ENCODE measurements at regions not wholly inside any gene's neighbourhood (a gene's known extent, or its start where the extent isn't known, plus 50 kb on each side); places are given as distances from the start of the nearest gene placed in this dataset.

- no peak for DNase-seq (ENCODE audit: low read depth in 2 of 2)
Observed at GRCh38 chr5:77948476-77948875, 172.3 kb upstream of the TBCA start.

- DNase-seq (ENCODE audit: low read depth in 2 of 2) = no peak
Observed at GRCh38 chr5:77947041-77947428, 170.9 kb upstream of the TBCA start.

DNA sequence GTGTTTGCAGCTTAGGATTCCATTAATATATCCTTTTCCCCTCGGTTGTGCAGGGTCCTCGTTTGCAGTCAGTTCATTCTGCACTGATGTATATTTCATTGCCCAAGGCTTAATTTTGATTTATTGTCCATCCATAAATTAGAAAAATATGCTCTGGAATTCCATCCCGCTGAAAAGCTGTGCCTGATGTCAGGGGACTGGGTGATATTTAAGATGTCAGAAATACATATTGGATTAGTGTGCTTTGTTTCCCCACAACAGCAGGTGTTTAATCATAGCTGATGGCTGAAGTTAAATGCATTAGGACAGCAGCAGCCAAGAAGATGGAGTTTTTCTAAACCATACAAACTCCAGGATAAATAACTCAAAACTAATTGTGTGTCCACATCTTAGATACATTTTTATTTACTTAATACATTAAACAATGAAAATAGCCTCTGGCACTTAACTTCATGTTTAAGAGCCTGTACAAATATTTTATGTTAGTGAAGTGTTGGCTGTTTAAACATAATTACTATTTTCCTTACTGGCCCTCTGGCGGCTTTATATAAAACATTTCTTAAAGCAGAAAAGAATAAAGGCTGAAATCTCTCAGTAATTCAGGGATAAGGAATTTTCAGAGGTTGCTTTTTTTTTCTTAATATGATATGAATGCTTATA, 170.4 kb upstream of the TBCA start:
- no peak for DNase-seq (ENCODE audit: low read depth in 2 of 2)

GRCh38 chr5:77945874-77946273, 169.7 kb upstream of the TBCA start:
- no peak for DNase-seq (ENCODE audit: low read depth in 2 of 2)

GRCh38 chr5:77944757-77945340, 168.7 kb upstream of the TBCA start:
- DNase-seq (ENCODE audit: low read depth in 2 of 2) = no peak

GRCh38 chr5:77943851-77944250, 167.7 kb upstream of the TBCA start:
- DNase-seq (ENCODE audit: low read depth in 2 of 2) = no peak

GRCh38 chr5:77942578-77943239, 166.6 kb upstream of the TBCA start:
- DNase-seq (ENCODE audit: low read depth in 2 of 2) = no peak

DNA sequence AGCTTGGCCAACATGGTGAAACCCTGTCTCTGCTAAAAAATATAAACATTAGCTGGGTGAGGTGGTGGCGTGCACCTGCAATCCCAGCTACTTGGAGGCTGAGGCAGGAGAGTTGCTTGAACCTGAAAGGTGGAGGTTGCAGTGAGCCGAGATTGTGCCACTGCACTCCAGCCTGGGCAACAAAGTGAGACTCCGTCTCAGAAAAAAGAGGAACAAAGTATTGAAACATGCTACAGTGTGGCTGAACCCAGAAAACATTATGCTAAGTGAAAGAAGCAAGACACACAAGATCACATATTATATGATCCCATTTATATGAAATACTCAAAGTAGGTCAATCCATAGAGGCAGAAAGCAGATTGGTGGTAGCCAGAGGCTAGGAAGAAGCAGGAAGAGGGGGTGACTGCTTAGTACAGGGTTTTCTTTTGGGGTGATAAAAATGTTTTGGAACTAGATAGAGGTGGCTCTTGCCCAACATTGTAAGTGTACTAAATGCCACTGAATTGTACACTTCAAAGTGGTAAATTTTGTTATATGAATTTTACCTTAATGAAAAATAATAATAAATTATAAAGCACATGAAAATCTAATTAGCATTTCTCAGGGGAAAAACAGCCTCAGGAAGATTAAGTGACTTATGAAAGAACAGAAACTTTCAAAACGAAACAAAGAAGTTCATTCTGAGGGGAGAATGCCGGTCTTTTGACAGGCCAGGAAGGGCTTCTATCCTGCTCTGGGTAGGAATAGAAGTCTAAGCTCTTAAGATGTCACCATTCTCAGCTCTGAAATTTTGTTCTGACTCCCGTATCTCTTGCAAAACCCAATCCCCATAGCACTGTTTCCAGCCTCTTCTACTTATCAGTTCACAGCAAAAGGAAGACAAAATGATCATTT, 161.1 kb upstream of the TBCA start:
- DNase-seq (ENCODE audit: low read depth in 2 of 2) = no peak

DNA sequence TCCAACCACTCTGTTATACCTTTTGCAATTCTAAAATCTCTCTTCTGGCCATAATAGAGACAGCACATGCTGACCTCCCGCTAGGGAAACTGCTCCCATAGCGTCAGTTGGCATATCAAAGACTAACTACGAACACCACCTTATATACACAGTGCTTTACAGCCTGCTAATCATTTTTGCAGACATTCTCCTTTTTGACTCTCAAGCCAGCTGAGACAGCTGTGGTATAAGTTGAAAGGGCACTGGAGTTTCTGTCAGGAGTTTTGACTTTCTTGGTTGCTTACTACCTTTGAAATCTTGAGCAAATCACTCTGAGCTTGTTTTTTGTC, 160.2 kb upstream of the TBCA start:
- DNase-seq (ENCODE audit: low read depth in 2 of 2) = no peak

GRCh38 chr5:77935506-77936364, 159.6 kb upstream of the TBCA start:
- DNase-seq (ENCODE audit: low read depth in 2 of 2) = peak in 1 of 2 donors; percentile 12

GRCh38 chr5:77928776-77929300, 152.7 kb upstream of the TBCA start:
- DNase-seq (ENCODE audit: low read depth in 2 of 2) = no peak

- DNase-seq (ENCODE audit: low read depth in 2 of 2) = no peak
Observed at GRCh38 chr5:77926337-77926736, 150.2 kb upstream of the TBCA start.

- DNase-seq (ENCODE audit: low read depth in 2 of 2) = no peak
Observed at GRCh38 chr5:77925503-77925902, 149.4 kb upstream of the TBCA start.

- no peak for DNase-seq (ENCODE audit: low read depth in 2 of 2)
Observed at GRCh38 chr5:77924081-77924480, 147.9 kb upstream of the TBCA start.

- no peak for DNase-seq (ENCODE audit: low read depth in 2 of 2)
Observed at GRCh38 chr5:77923666-77924065, 147.5 kb upstream of the TBCA start.

- no peak for DNase-seq (ENCODE audit: low read depth in 2 of 2)
Observed at GRCh38 chr5:77921094-77921768, 145.1 kb upstream of the TBCA start.

- no peak for DNase-seq (ENCODE audit: low read depth in 2 of 2)
Observed at GRCh38 chr5:77920359-77921058, 144.4 kb upstream of the TBCA start.

GRCh38 chr5:77915346-77915745, 139.2 kb upstream of the TBCA start:
- no peak for DNase-seq (ENCODE audit: low read depth in 2 of 2)

- DNase-seq (ENCODE audit: low read depth in 2 of 2) = no peak
Observed at GRCh38 chr5:77912721-77913120, 136.6 kb upstream of the TBCA start.

DNA sequence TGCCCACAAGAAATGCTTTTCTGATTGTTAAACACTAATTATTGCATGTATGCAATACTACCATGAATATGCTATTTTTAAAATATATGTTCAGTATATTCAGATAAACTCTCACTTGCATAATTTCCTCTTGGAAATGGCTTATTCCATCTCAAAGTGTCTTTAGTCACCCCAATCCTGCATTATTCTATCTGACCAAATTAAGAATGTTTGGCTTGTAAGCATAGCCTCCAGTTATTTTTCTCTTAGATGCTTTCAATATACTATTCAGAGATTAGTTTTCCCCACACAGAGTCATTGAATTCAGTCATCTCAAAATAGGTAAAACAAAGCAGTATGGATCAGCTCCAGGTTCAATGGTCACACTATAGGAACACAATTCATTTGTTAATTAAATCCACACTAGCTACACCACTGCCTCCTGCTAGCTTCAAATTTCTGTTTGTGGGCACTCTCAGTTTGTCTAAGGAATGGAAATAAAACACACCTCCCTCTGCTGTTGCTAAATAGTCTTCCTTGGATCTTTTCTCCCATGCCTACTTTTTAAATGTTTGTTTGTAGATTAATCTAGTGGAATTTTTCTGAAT, 134.6 kb upstream of the TBCA start:
- no peak for DNase-seq (ENCODE audit: low read depth in 2 of 2)

Measured in stimulated activated CD4-positive, alpha-beta T cell treated with anti-CD3 and anti-CD28 coated beads, Interleukin-1b, Interleukin-23, amount 100 ng/mL, for 4 hours (primary cell).